ENCODE measurements at regions not wholly inside any gene's neighbourhood (a gene's known extent, or its start where the extent isn't known, plus 50 kb on each side); places are given as distances from the start of the nearest gene placed in this dataset.
"Not testable (repeated sequence)": the region's sequence is repeated elsewhere in the genome, so short reads cannot be mapped to it uniquely, and the experiment has no call there.

DNA sequence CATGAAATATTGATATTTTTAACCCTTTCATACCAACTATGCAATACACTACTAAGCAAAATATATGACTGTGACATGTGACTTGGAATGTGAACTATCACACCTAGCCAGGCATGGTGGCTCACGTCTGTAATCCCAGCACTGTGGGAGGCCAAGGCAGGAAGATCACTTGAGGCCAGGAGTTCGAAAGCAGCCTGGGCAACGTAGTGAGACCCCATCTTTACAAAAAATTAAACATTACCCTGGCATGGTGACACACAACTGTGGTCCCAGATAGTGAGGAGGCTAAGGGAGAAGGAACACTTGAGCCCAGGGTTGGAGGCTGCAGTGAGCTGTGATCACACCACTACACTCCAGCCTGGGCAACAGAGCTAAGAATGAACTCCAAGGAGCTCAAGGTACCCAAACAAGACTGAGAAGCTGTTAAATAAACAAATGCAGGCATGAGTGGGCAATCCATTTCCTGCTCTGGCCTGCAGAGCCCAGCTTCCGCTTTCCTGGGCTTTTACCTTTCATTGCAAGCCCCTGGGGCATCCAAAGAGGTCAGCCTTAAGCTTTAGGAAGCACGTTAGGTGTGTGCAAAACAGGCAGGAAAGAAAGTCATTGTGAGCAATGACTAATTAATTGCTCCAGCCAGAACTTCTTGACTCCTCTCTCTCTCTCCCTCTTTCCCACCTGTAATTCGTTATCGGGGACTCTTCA, 162.1 kb upstream of the FOXK1 start:
- in situ Hi-C loops (cut with MboI; ENCODE audit: low sequenced_read_pairs) = no loop called here

DNA sequence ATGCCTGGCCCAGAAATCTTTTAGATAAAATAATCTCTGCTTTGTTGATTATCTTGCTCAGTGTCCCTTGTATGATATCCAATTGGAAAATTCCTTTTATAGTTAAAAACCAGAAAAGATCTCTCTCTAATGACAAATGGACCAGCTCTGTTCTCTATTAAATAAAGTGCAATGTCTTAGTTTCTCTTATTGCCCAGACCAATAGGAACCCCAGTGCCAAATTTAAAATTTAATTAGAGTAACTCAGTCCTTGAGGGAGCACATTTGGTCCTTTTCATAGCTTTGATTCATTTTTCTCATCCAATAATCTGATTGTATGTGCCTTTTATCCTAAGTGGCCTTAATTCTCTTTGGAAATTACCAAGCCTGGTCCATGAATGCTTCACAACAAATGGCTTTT, 158.9 kb upstream of the FOXK1 start:
- in situ Hi-C loops (cut with MboI; ENCODE audit: low sequenced_read_pairs) = no loop called here

DNA sequence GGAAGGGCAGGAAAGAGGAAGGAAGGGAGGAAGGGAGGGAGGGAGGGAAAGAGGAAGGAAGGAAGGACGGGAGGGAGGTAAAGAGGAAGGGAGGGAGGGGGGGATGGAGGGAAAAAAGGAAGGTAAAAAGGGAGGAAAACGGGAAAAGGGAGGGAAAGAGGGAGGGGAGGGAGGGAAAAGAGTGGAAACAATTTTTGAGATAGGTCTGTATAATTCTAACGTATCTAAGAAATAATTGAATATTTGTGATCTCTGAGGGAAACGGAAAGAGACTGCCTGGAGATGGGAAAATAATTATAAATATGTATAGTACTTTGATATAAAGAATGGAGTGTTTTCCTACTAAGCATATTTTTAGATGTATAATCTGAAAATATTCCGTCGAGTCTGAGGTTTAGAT, 158.2 kb upstream of the FOXK1 start:
- in situ Hi-C loops (cut with MboI; ENCODE audit: low sequenced_read_pairs) = no loop called here

- in situ Hi-C loops (cut with MboI; ENCODE audit: low sequenced_read_pairs) = no loop called here
Measured at GRCh38 chr7:4525884-4526283, 156.2 kb upstream of the FOXK1 start.

DNA sequence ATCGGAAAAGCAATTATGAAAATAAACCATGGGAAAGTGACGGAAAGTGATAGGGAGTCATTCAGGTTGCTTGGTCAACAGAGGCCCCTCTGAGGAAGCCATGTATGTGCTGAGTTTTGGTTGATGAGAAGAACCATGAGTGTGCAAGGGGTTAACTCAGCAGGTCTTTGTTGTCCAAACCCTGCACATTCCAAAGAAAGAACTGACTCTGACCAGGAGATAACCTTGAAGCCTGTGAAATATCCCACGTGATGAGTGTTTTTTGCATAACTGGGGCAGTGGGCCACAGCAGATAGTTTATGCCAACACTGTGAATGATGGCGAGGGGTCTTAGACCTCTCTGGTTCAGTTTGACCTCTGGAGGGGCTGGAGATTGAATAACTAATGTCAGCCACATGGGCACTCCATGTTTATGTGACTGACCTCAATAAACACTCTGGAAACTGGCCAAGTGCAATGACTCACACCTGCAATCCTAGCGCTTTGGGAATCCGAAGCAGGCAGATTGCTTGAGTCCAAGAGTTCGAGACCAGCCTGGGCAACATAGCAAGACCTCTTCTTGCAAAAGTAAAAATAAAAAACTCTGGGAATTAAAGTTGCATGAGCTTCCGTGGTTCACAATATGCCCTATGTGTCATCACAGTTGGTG, 154.0 kb upstream of the FOXK1 start:
- in situ Hi-C loops (cut with MboI; ENCODE audit: low sequenced_read_pairs) = no loop called here

GRCh38 chr7:4531236-4531635, 150.9 kb upstream of the FOXK1 start:
- in situ Hi-C loops (cut with MboI; ENCODE audit: low sequenced_read_pairs) = no loop called here

DNA sequence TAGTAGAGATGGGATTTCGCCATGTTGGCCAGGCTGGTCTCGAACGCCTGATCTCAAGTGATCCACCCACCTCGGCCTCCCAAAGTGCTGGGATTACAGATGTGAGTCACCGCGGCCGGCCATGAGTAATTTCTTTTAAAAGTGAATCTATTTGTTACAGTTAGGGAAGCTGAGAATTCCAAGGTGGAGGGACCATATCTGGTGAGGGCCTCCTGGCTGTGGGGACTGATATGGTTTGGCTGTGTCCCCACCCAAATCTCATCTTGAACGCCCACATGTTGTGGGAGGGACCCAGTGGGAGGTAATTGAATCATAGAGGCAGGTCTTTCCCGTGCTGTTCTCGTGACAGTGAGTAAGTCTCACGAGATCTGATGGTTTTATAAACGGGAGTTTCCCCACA, 148.8 kb upstream of the FOXK1 start:
- in situ Hi-C loops (cut with MboI; ENCODE audit: low sequenced_read_pairs) = not testable (repeated sequence)

DNA sequence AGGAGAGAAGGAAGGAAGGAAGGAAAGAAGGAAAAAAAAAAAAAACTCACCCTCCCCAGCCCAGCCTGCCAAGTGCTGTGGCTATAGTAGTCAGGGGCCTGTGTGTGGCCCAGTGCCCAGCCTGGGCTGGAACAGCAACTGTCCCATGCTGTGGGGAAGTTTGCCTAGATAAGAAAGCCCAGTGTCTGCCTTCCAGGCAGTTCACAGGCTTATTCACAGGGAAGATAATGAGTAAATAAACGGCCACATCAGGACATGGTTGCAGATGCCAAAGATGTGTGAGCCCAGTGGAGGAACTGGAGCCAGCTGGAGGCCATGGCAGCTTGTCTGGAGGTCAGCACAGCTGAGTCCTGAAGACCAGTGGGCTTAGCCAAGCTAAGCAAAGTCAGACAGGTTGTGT, 132.4 kb upstream of the FOXK1 start:
- in situ Hi-C loops (cut with MboI; ENCODE audit: low sequenced_read_pairs) = no loop called here

DNA sequence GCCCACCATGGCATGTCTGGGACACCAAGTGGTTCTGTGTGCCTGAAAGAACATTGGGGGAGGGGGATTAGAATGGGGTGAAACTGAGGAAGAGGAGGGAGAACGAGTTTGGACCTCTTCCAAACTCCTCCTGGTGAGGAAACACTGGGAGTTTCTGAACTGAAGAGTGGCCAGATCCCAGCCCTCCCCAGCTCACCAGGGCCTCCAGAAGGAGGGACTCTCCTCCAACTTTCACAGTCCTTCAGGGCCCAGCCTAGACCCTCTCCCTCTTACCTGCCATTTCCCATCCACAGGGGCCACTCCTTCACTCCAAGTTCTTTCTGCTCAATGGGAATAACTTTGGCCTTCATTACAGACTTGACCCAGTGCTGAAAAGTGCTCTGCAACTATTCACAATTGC, 132.0 kb upstream of the FOXK1 start:
- in situ Hi-C loops (cut with MboI; ENCODE audit: low sequenced_read_pairs) = no loop called here

DNA sequence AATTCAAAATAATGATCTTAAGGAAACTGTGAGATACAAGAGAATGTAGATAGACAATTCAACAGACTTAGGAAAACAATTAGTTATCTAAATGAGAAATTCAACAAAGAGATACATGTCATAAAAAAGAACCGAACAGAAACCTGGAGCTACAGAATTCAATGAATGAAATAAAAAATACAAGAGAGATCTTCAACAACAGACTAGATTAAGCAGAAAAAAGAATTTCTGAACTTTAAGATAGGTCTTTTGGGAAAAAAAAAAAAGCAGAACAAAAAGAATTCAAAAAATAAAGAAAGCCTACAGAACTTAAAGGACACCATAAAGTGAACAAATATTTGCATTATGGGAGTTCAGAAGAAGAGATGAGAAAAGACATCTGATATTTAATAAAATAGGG, 129.1 kb upstream of the FOXK1 start:
- in situ Hi-C loops (cut with MboI; ENCODE audit: low sequenced_read_pairs) = no loop called here

GRCh38 chr7:4556868-4557793, 125.0 kb upstream of the FOXK1 start:
- in situ Hi-C loops (cut with MboI; ENCODE audit: low sequenced_read_pairs) = no loop called here

DNA sequence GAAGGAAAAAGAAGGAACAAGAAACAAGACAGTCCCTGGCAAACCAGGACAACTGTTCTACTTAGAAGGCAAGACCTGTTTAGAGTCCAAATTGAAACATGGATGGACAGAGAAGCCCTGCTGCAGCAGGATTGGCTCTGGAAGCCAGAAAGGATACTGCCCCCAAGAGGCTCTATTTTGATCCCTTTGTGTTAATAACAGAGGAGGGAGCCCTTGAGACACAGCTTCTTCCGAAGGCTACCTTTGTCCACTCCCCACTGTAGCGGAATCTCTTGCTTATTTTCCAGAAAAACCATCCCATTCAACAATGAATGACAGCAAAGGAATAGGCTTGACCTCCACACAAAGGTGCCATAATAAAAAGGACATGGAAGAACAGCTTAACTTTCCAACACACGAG, 120.3 kb upstream of the FOXK1 start:
- in situ Hi-C loops (cut with MboI; ENCODE audit: low sequenced_read_pairs) = no loop called here

GRCh38 chr7:4566714-4567113, 115.4 kb upstream of the FOXK1 start:
- in situ Hi-C loops (cut with MboI; ENCODE audit: low sequenced_read_pairs) = no loop called here

DNA sequence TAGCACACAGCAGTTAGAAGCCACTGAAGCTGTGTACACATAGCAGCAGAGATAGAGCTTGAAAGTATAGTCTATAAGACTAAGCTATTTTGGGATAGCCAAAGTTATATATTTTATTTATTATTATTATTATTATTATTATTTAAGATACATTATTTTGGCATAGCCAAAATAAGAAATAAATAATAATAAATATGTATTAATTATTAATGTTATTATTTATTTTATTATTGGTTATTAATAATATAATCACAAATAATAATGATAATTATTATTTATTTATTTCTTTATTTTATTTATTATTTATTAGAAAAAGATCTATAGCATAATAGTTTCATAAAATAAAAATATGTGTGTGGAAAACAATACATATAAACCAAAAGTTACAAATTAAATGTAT, 107.2 kb upstream of the FOXK1 start:
- in situ Hi-C loops (cut with MboI; ENCODE audit: low sequenced_read_pairs) = no loop called here

- in situ Hi-C loops (cut with MboI; ENCODE audit: low sequenced_read_pairs) = no loop called here
Measured at GRCh38 chr7:4575254-4575653, 106.8 kb upstream of the FOXK1 start.

DNA sequence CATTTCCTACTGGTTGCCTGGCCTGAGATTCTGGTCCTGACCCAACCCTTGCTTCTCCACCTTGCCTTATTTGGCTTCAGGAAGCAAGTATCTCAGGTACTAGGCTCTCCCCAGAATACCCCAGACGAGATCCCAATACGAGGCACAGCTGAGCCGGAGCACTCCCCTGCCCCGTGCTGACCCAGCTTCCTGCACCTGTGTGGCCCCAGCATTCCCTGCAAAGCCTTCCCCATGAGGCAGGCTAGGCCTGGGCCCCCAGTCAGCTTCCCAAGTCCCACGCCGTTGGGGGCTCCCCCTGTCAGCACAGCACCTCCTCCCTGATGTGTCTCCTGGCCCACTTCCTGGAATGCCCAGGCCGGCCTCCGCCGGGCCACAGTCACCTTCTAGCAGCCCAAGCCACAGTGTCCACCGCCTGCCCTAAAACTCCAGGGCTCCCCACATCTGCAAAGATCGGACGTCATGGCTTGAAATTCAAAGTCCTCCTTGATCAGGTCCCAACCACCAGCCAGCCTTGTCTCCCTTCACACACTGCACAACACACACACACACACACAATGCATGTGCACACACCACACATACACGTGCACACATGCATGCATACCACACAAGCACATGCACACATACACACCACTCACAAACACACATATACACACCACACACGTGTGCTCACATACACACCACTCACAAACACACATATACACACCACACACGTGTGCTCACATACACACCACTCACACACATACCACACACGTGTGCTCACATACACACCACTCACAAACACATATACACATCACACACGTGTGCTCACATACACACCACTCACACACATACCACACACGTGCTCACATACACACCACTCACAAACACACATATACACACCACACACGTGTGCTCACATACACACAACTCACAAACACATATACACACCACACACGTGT, 78.9 kb upstream of the FOXK1 start:
- in situ Hi-C loops (cut with MboI; ENCODE audit: low sequenced_read_pairs) = loop anchor here (25.0 kb wide), 1 partner anchor 484 kb away; no protein-coding TSS in a partner anchor

- in situ Hi-C loops (cut with MboI; ENCODE audit: low sequenced_read_pairs) = loop anchor here (25.0 kb wide), 1 partner anchor 483 kb away; no protein-coding TSS in a partner anchor
Measured at GRCh38 chr7:4603843-4604231, 78.3 kb upstream of the FOXK1 start.

DNA sequence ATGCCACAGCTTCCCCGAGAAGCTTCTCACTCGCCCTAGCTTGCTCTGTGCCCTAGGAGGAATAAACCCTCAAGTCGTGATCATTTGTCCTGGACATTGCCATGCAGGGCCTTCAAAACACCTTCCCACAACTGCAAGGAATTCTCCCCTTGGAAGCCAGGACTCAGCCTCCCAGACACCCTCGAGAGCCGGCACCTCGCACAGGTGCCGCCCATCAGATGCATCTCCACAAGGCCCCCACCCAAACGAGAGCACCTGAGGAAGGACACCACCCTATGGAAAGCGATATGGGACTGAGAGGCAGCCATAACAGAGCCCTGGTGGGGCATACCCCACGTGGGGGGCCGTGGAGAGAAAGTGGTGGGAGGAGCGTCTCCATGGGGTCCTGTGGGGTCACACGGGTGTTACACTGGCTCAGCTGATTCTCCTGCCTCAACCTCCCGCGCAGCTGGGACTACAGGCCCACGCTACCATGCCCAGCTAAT, 77.6 kb upstream of the FOXK1 start:
- in situ Hi-C loops (cut with MboI; ENCODE audit: low sequenced_read_pairs) = loop anchor here (25.0 kb wide), 1 partner anchor 483 kb away; no protein-coding TSS in a partner anchor

DNA sequence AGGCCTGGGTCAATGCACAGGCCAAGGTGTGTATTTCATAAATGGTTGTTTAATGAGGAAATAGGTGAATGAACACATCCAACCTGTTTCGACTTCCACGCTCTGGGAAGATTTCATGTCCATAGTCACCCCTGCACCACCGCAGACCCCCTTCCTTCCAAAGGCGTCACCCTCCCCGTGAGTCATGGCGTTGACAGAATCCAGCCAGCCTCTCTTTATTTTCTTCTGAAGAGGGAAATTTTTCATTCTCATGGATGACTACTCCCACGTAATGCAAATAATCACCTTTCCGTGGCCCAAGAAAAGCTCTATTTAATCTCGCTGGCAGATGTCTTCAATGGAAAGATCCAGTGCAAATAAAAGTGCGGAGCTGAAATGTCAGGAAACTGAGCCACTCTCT, 75.3 kb upstream of the FOXK1 start:
- in situ Hi-C loops (cut with MboI; ENCODE audit: low sequenced_read_pairs) = loop anchor here (25.0 kb wide), 1 partner anchor 481 kb away; no protein-coding TSS in a partner anchor

- in situ Hi-C loops (cut with MboI; ENCODE audit: low sequenced_read_pairs) = loop anchor here (25.0 kb wide), 1 partner anchor 480 kb away; no protein-coding TSS in a partner anchor
Measured at GRCh38 chr7:4607311-4607729, 74.8 kb upstream of the FOXK1 start.

Data from HL-60/S4 treated with phorbol 12-myristate 13-acetate at 8.2 ng/mL for 4 days and 3 days (cell line).